ENCODE measurements at regions not wholly inside any gene's neighbourhood (a gene's known extent, or its start where the extent isn't known, plus 50 kb on each side); places are given as distances from the start of the nearest gene placed in this dataset.

DNA sequence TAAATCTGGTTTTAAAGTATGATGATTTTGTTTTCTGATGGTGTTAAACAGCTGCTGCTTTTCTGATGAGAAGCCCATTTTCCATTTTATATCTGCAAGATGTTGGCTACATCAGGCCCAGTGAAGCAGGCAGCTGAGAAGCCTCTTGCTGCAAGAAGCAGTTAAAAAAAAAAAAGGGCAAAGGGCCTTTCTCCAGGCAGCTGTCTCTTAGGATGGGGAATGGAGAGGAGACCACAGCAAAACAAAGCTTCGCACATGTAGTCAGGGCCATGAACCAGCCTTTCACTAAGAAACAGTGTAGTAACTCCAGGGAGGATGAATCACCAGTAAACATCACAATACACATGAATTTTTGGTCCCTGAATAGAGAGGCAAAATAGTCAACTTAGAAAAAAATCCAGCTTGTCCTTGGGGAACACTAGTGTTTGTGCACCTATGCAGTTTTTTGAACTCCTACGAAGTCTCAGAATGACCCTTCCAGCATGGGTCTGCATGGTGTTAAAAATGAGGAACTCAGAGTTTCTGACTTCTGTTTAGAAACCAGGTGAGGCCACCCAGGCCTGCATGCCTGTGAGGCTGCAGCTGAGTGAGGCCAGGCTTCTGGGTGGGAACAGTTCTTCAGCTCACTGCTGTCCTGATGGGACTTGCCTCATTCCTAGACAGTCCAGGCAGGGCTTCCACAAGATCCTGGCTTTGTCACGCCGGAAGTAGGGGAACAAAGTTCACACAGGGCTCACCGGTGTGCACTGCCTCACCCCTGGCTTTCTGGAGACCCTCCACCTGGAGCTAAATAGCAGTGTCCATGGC is 518.7 kb downstream of the MCTP2 start:
- H3K9me3 ChIP-seq = no peaks in the 10 kb centered on the region
- no peaks in the 10 kb centered on the region for H3K4me1 ChIP-seq
- no peaks in the 10 kb centered on the region for H3K36me3 ChIP-seq
- intact Hi-C loops (cut with DNase I; ENCODE audit: low total_unique reads) = no loop called here
- no peak overlapping the region for H3K4me3 ChIP-seq
- H3K27me3 ChIP-seq = no peaks in the 10 kb centered on the region
- H3K27ac ChIP-seq = no peak overlapping the region
- TF ChIP-seq CTCF (IDR thresholded peaks at IDR 0.05) = no peak
- no peak for DNase-seq

GRCh38 chr15:94760348-94760747 is 529.0 kb downstream of the MCTP2 start:
- DNase-seq = no peak
- TF ChIP-seq CTCF (IDR thresholded peaks at IDR 0.05) = no peak
- Histone ChIP-seq H3K27ac (no peak overlapping the region), H3K9me3 (no peaks in the 10 kb centered on the region), H3K27me3 (no peaks in the 10 kb centered on the region), H3K4me3 (no peak overlapping the region), H3K36me3 (no peaks in the 10 kb centered on the region), H3K4me1 (no peaks in the 10 kb centered on the region)
- intact Hi-C loops (cut with DNase I; ENCODE audit: low total_unique reads) = no loop called here

DNA sequence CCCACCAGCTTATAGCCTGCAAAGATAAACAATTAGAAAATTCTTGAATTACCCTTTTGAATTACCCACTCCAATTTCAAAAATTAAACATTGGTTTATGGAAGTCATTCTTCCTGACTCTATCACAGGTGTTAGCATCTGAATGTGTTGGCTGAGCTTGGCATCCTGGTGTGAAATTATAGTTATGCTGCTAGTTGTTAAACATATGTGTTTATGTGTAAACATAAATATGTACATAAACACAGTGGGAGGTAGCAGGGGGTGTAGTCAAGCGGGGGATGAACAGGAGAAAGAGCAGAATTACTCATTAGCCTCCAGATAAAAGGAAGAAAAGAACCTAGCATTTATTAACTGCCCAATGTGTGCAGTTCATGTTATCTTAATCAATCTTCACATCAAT is 530.2 kb downstream of the MCTP2 start:
- H3K27me3 ChIP-seq = no peaks in the 10 kb centered on the region
- H3K36me3 ChIP-seq = no peaks in the 10 kb centered on the region
- H3K9me3 ChIP-seq = no peaks in the 10 kb centered on the region
- no peak overlapping the region for H3K27ac ChIP-seq
- no peak for TF ChIP-seq CTCF (IDR thresholded peaks at IDR 0.05)
- DNase-seq = no peak
- H3K4me3 ChIP-seq = no peak overlapping the region
- intact Hi-C loops (cut with DNase I; ENCODE audit: low total_unique reads) = no loop called here
- no peaks in the 10 kb centered on the region for H3K4me1 ChIP-seq

DNA sequence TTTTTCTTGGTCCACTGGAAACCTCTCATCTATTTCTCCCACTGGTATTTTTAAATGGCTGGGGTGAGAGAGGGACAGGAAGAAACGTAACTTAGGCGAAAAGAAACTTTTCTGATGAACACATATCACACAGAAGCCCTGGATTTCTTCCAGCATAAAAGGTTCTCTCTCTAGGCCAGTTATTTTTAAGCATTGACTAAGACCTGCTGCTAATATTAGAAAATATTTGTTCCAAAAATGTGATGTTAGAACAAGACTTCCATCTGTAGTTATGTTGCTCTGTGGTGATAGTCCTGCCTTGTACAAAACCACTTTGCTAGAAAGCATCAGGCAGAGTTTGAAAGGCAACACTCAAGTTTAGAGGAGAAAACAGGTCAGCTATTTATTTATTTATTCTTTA is 537.7 kb downstream of the MCTP2 start:
- Histone ChIP-seq H3K27ac (peak overlapping the region in 1 of 2 donors; percentile 10), H3K36me3 (no peaks in the 10 kb centered on the region), H3K9me3 (no peaks in the 10 kb centered on the region), H3K27me3 (no peaks in the 10 kb centered on the region), H3K4me1 (peaks cover 0 to 17% (median 0%) of the 10 kb centered on the region in 4 donors), H3K4me3 (no peak overlapping the region)
- no peak for DNase-seq
- intact Hi-C loops (cut with DNase I; ENCODE audit: low total_unique reads) = no loop called here
- no peak for TF ChIP-seq CTCF (IDR thresholded peaks at IDR 0.05)

DNA sequence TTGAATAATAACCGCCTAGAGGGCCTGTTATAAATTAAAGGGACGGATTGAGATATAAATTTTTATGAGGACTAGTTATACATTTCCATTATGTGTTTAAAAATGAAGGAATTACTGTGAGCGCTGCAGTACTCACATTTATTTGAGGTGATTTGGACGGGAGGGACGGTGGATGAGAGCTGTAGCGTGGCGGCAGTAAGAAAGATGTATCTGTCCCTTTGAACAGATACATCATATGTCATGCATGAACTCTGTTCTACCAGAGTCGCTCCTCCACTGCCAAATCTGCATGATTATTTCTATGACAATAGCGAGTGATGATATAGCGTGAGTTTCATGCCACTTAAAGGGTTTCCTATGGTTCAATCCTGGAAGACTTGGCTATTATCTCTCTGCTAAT is 538.8 kb downstream of the MCTP2 start:
- TF ChIP-seq CTCF (IDR thresholded peaks at IDR 0.05) = no peak
- no peaks in the 10 kb centered on the region for H3K27me3 ChIP-seq
- DNase-seq = no peak
- no peak overlapping the region for H3K27ac ChIP-seq
- H3K4me3 ChIP-seq = no peak overlapping the region
- peaks cover 0 to 17% (median 0%) of the 10 kb centered on the region in 4 donors for H3K4me1 ChIP-seq
- H3K9me3 ChIP-seq = no peaks in the 10 kb centered on the region
- no peaks in the 10 kb centered on the region for H3K36me3 ChIP-seq
- intact Hi-C loops (cut with DNase I; ENCODE audit: low total_unique reads) = no loop called here
